ENCODE measurements at regions not wholly inside any gene's neighbourhood (a gene's known extent, or its start where the extent isn't known, plus 50 kb on each side); places are given as distances from the start of the nearest gene placed in this dataset.

DNA sequence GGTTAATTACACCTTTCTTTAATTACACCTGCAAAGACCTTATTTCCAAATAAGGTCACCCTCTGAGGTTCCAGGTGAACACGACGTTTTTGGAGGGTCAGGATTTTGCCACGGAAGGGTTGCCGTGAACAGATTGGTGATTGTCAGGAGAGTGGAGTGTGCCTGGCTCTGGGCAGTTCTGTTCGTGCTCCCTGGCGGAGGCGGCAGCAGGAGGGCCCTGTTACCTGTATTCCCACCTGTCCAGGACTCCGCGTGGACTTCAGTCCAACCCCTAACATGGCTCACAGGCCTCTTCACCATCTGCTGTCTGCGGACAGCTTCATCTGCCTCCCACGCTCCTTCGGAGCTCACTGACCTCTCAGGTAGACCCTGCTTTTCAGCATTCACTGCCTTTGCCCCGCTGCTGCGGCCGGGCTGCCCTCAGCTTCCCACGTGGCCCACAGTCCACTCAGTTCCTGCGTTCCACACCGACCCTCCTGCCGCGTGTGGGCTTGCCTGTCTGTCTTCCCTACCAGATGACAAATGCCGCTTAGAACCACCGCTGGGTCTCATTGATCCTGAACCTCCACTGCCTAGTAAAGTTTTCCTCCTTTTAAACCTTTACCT, 187.5 kb upstream of the DIO3 start:
- DNase-seq (ENCODE audit: low spot score) = no peak

GRCh38 chr14:101374373-101375338, 186.6 kb upstream of the DIO3 start:
- DNase-seq (ENCODE audit: low spot score) = no peak

GRCh38 chr14:101377069-101377468, 184.2 kb upstream of the DIO3 start:
- no peak for DNase-seq (ENCODE audit: low spot score)

DNA sequence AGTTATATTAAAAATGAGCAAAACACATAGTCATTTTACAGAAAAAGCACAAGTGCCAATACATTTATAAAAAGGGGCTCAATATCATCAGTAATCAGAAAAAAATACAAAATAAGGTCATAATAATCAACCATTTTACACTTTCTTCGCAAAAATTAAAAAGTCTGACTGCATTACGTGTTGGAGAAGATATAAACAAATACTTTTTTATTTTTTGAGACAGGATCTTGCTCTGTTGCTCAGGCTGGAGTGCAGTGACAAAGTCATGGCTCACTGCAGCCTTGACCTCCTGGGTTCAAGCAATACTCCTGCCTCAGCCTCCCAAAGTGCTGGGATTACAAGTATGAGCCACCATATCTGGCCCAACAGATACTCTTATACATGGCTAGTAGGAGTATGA, 181.5 kb upstream of the DIO3 start:
- no peak for DNase-seq (ENCODE audit: low spot score)

DNA sequence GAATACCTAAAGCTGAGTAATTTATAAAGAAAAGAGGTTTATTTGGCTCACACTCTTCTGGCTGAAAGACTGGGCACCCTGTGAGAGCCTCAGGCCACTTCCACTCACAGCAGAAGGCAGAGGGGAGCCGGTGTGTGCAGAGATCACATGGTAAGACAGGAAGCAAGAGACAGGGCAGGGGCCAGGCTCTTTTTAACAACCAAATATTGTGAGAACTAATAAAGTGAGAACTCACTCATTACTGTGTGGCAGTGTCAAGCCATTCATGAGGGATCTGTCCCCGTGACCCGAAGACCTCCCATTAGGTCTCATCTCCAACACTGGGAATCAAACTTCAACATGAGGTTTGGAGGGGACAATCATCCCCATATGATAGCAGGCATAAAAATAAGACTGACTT, 180.8 kb upstream of the DIO3 start:
- no peak for DNase-seq (ENCODE audit: low spot score)

- no peak for DNase-seq (ENCODE audit: low spot score)
Observed at GRCh38 chr14:101380940-101381339, 180.4 kb upstream of the DIO3 start.

DNA sequence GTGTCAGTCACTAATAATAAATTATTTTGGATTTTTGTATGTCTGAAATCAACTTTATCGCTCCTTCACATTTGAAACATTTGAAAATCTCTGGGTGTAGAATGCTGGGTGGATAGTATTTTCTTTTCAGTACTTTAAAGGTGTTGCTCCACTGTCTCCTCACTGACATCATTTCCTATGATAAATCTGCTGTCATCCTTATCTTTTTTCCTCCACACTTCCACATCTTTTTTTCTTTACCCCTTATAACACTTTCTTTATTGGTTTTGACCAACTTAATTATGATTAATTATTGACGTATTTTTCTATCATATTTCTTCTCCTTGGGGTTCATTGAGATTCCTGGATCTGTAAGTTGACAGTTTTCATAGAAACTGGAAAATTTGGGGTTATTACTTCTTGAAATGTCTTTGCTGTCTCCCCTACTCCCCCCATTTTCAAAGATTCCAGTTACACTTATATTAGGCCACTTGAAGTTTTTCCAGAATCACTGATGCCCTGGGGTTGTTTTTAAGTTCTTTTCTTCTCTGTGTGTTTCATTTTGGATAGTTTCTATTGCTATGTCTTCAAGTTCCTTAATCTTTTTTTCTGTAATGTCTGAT, 177.5 kb upstream of the DIO3 start:
- no peak for DNase-seq (ENCODE audit: low spot score)

- DNase-seq (ENCODE audit: low spot score) = no peak
Observed at GRCh38 chr14:101394374-101394773, 166.9 kb upstream of the DIO3 start.

GRCh38 chr14:101395779-101396178, 165.5 kb upstream of the DIO3 start:
- no peak for DNase-seq (ENCODE audit: low spot score)

DNA sequence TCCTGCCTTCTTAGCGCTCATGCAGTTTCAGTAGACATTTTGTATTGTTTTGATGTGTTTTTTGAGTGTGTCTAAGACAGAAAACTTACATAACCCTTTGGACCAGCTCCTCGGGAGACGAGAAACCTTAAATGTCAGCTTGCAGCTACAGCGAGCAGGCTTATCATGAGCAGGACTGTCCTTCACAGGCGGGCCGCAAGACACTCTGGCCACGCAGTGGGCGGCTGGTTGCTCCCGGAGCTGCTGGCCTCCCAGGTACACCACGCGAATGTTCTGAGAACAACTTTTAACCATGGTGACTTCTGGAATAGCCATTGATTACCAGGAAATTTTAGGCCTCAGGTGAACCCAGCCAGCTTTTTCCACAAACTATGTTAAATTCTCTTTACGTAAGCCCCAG, 164.1 kb upstream of the DIO3 start:
- no peak for DNase-seq (ENCODE audit: low spot score)

- no peak for DNase-seq (ENCODE audit: low spot score)
Observed at GRCh38 chr14:101398011-101398410, 163.3 kb upstream of the DIO3 start.

DNA sequence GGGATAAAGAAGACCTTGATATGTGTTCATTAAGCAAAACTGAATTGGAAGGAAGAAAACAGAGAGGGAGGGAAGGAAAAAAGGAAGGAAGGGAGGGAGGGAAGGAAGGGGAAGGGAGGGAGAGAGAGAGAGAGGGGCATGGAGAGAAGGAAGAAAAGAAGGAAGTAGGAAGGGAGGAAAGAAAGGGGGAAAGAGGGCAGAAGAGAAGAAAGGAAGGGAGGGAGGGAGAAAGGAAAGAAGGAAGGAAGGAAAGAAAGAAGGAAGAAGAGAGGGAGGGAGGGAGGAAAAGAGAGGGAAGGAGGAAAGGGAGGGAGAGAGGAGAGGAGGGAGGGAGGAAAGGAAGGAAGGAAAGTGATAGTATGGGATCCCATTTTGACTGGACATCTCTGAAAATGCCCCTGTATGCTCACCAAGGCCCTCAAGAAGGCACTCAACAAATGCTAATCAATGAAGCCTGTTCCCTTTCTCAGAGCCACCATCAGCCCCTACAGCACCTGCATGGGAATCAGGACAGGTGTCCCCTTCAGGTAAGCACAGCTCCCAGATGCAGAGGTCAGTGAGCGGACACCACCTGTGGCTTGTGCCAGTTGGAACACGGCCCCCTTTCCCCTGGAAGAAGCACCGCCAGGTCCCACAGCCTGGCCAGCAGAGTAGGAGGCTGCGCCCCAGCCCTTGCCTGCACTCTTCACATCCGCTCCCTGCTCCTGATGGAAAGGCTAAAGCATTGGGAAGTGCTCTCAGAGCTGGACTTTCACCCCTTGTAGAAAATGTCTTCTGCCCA, 161.4 kb upstream of the DIO3 start:
- no peak for DNase-seq (ENCODE audit: low spot score)

DNA sequence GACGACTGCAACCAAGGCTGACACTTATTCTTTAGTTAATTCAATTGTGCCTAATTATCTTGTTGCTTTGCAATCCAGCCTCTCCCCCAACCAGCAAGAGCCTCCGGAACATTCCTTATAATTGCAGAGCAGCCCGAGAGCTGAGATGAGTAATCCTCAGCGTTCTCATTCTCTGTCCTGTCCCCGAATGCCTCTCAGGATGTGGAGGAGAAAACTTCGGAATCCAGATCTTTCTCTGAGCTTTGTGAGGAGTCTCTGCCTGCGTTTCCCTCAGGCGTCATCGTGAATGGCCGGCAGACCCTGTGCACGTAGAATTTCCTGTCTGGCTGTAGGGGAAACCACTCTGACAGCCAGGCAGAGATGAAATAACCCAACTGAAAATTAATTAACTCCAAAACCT, 160.5 kb upstream of the DIO3 start:
- DNase-seq (ENCODE audit: low spot score) = no peak

GRCh38 chr14:101402936-101403660, 158.2 kb upstream of the DIO3 start:
- no peak for DNase-seq (ENCODE audit: low spot score)

- DNase-seq (ENCODE audit: low spot score) = no peak
Observed at GRCh38 chr14:101404426-101405170, 156.7 kb upstream of the DIO3 start.

DNA sequence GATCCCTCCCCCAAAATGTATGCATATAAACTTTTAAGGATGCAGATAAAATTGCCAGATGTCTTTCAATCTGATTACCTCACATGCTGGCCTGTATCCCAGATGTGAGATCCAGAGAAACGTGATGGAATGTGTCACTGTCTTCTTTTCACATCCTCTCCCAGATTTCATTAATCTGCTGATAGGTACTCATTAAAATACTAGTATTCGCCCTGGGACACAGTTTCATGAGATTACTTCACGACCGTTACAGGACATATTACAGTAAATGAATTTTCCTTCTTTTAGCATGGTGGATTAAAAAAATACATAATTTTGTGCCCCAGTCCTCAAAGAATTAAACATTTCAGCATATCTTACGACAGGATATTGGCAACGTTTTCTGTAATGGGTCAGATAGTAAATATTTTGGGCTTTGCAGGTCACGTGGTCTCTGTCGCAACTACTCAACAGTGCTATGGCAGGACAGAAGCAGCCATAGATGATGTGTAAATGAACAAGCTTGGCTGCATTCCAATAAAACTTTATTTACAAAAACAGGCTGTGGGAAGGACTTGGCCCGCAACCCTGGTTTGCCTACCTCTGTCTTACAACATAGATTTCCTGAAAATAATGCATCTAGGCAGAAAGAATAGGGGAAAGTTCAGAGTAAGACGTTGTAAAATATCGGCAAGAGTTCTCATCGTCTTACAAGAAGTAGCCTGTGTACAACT, 156.0 kb upstream of the DIO3 start:
- DNase-seq (ENCODE audit: low spot score) = no peak

GRCh38 chr14:101406921-101407320, 154.4 kb upstream of the DIO3 start:
- no peak for DNase-seq (ENCODE audit: low spot score)

- no peak for DNase-seq (ENCODE audit: low spot score)
Observed at GRCh38 chr14:101407328-101407727, 154.0 kb upstream of the DIO3 start.

GRCh38 chr14:101408077-101408831, 153.0 kb upstream of the DIO3 start:
- DNase-seq (ENCODE audit: low spot score) = no peak
